GM12878 (cell line): ENCODE measurements at regions not wholly inside any gene's neighbourhood (a gene's known extent, or its start where the extent isn't known, plus 50 kb on each side); places are given as distances from the start of the nearest gene placed in this dataset.

Experiments
- ATAC-seq: fragments of 200-7000 bp; cut with Tn5 transposase; 3 replicates; pipeline ENCODE4 v1.9.1; 2020; ENCODE audit warnings: mild to moderate bottlenecking, moderate library complexity
- BruUV-seq: library from RNA; stranded (reverse); fragments of 400-500 nt; replicated peaks from 2 replicates; lab custom pipeline; 2021; lab: Mats Ljungman, UMichigan
- CTCF ChIA-PET: fragments of 300-600 bp; sonication (Branson Sonifier 250); formaldehyde crosslinking; extraction: SDS; loops from one replicate; lab custom pipeline; 2021; ENCODE audit warnings: inconsistent platforms; lab: Yijun Ruan, JAX
- POLR2A ChIA-PET: fragments of 350-600 bp; formaldehyde crosslinking; extraction: SDS; loops from one replicate; lab custom pipeline; 2021; ENCODE audit warnings: inconsistent platforms; lab: Charles Lee
- RAD21 ChIA-PET: fragments of 300-600 bp; sonication (Branson Sonifier 250); formaldehyde crosslinking; loops from one replicate; lab custom pipeline; 2023; ENCODE audit warnings: antibody characterized with exemption; ENCODE audit not compliant: unreplicated experiment; lab: Charles Lee
- SMC1A ChIA-PET: fragments of 300-600 bp; sonication (Branson Sonifier 250); formaldehyde crosslinking; loops from one replicate; lab custom pipeline; 2023; ENCODE audit not compliant: unreplicated experiment, uncharacterized antibody; lab: Charles Lee
- DNase-seq: peaks from one replicate; pipeline ENCODE4 v3.0.0-alpha.2; 2011; ENCODE audit warnings: low read depth, low spot score
- FAIRE-seq: peaks from 3 replicates; lab custom pipeline; 2011; peaks lifted over from hg19 to GRCh38; lab: Jason Lieb, UNC
- H2AFZ ChIP-seq: 2 replicates; pipeline ENCODE4 v1.6.0; 2011; ENCODE audit warnings: low read depth, low read length, control low read depth; ENCODE audit not compliant: control insufficient read depth
- H3K27ac ChIP-seq: 2 replicates; pipeline ENCODE4 v1.5.1; 2011; ENCODE audit warnings: control low read depth; ENCODE audit not compliant: control insufficient read depth, insufficient read depth
- H3K27me3 ChIP-seq, 2 experiments: replicated peaks in 1 of 2; 2 replicates each; pipeline versions ENCODE4 v1.6.0 to v1.6.1; 2011; ENCODE audit warnings: low read length in 1 of 2; ENCODE audit not compliant: control insufficient read depth in 2 of 2, insufficient read depth in 2 of 2
- H3K36me3 ChIP-seq, 2 experiments: 2 replicates each; pipeline ENCODE4 v1.5.1; 2011; ENCODE audit warnings: low read length in 1 of 2; ENCODE audit not compliant: control insufficient read depth in 2 of 2, insufficient read depth in 2 of 2
- H3K4me1 ChIP-seq: 2 replicates; pipeline ENCODE4 v1.6.1; 2011; ENCODE audit warnings: mild to moderate bottlenecking, low read length, moderate library complexity, mixed read lengths; ENCODE audit not compliant: control insufficient read depth, insufficient read depth
- H3K4me2 ChIP-seq: 2 replicates; pipeline ENCODE4 v1.6.0; 2011; ENCODE audit warnings: control low read depth; ENCODE audit not compliant: control insufficient read depth, insufficient read depth
- H3K4me3 ChIP-seq: fragments of 200-600 bp; sonication (generic); 2 replicates; pipeline ENCODE4 v1.5.1; 2016
- H3K79me2 ChIP-seq: 2 replicates; pipeline ENCODE4 v1.6.0; 2011; ENCODE audit warnings: low read length; ENCODE audit not compliant: control insufficient read depth, insufficient read depth
- H3K9ac ChIP-seq: 2 replicates; pipeline ENCODE4 v1.8.0; 2011; ENCODE audit warnings: low read length, control low read depth, mixed read lengths; ENCODE audit not compliant: control insufficient read depth, insufficient read depth
- H3K9me3 ChIP-seq: replicated peaks from 3 replicates; pipeline ENCODE4 v1.5.1; 2011; ENCODE audit warnings: mild to moderate bottlenecking, low read length; ENCODE audit not compliant: control insufficient read depth, insufficient read depth
- H4K20me1 ChIP-seq: 2 replicates; pipeline ENCODE4 v1.6.0; 2011; ENCODE audit not compliant: control insufficient read depth, insufficient read depth
- CEBPB ChIP-seq, 2 experiments: fragments of 150-350 bp in 1 of 2; IDR thresholded peaks; 2 replicates each; pipeline ENCODE4 v1.6.1; 2012 to 2014; ENCODE audit warnings: low read depth in 2 of 2, low read length in 2 of 2, borderline replicate concordance in 1 of 2, inconsistent platforms in 1 of 2
- MEF2B ChIP-seq: fragments of 450-650 bp; IDR thresholded peaks from 2 replicates; pipeline ENCODE4 v1.6.1; 2018; ENCODE audit warnings: mild to moderate bottlenecking, moderate library complexity; ENCODE audit not compliant: partially characterized antibody, poor library complexity, severe bottlenecking
- NR2F1 ChIP-seq: fragments of 450-650 bp; conservative IDR thresholded peaks from 2 replicates; pipeline ENCODE4 v1.6.1; 2017; ENCODE audit warnings: mild to moderate bottlenecking
- NRF1 ChIP-seq: conservative IDR thresholded peaks from 2 replicates; pipeline ENCODE4 v1.6.1; 2011; ENCODE audit warnings: mild to moderate bottlenecking, low read depth, low read length, improper control_type of control experiment
- PAX8 ChIP-seq: fragments of 450-650 bp; IDR thresholded peaks from 2 replicates; pipeline ENCODE4 v1.6.1; 2017; ENCODE audit warnings: mild to moderate bottlenecking, moderate library complexity
- TCF3 ChIP-seq: IDR thresholded peaks from 2 replicates; pipeline ENCODE4 v1.6.1; 2012; ENCODE audit warnings: low read depth, mild to moderate bottlenecking, low read length, borderline replicate concordance; ENCODE audit not compliant: insufficient read depth
- WGBS: methylation state at CpG from one replicate; pipeline ENCODE4 v1.1.6; 2016; ENCODE audit warnings: low lambda C conversion rate; ENCODE audit not compliant: insufficient replicate concordance, insufficient coverage; ENCODE audit errors: missing lambda C conversion rate; 5-methylcytosine and 5-hydroxymethylcytosine counted together
- in situ Hi-C: fragments of 300-500 bp; cut with MboI; formaldehyde crosslinking; loops from 9 replicates; pipeline ENCODE4 v1.14.3; 2018; ENCODE audit warnings: mixed read lengths
- intact Hi-C: fragments of 100-400 bp; cut with micrococcal nuclease; formaldehyde crosslinking; loops from one replicate; pipeline ENCODE4 v1.14.2; 2022; ENCODE audit not compliant: unreplicated experiment
- TF ChIP-seq, protein P1 (sequence below): fragments of 150-350 bp; IDR thresholded peaks from 2 replicates; pipeline ENCODE4 v1.6.1; 2016; ENCODE audit warnings: low read depth, low read length

DNA sequence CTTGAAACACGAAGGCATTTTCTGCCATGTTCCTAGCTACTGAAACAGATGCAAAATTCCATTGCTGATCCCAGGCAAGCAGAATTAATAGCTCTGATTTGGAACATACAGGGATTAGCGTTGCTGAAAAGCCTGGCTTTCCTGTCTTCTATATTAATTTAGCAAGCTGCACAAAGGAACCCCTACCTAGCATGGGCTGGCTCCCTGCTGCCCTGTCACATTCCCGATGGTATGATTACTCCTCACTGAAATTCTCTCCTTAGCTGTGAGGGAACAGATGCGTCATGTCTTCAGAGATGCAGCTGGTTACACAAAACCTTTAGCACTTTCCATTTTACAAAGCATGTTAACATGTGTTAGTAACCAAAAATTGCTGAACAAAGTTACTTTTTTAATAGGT lies 878.9 kb downstream of the TYW1 start:
- no peak overlapping the region for H3K4me3 ChIP-seq
- H3K27me3 ChIP-seq, result no peaks in the 10 kb centered on the region
- in situ Hi-C loops, result no loop called here
- no peak overlapping the region for H3K4me2 ChIP-seq
- H3K36me3 ChIP-seq, result no peaks in the 10 kb centered on the region
- no peak overlapping the region for H3K27ac ChIP-seq
- ChIA-PET CTCF (no interaction called here), RAD21 (no interaction called here), SMC1A (no interaction called here), POLR2A (interaction anchor here (0.6 kb wide), 1 partner anchor 14 kb away, joined by 3 read pairs; no protein-coding TSS in a partner anchor)
- no peaks in the 10 kb centered on the region for H3K79me2 ChIP-seq
- no peak overlapping the region for H3K9ac ChIP-seq
- H2AFZ ChIP-seq, result no peak overlapping the region
- H4K20me1 ChIP-seq, result no peaks in the 10 kb centered on the region
- no peaks in the 10 kb centered on the region for H3K4me1 ChIP-seq
- 27% methylated on average over 4 of the region's 4 CpGs for WGBS
- H3K9me3 ChIP-seq, result no peaks in the 10 kb centered on the region
- FAIRE-seq (no peak), DNase-seq (no peak), ATAC-seq (no peak)
- intact Hi-C loops, result no loop called here
- no TSS peak for BruUV-seq
- no peak for TF ChIP-seq PAX8
- TF ChIP-seq MEF2B, result no peak
- TF ChIP-seq, protein P1, sequence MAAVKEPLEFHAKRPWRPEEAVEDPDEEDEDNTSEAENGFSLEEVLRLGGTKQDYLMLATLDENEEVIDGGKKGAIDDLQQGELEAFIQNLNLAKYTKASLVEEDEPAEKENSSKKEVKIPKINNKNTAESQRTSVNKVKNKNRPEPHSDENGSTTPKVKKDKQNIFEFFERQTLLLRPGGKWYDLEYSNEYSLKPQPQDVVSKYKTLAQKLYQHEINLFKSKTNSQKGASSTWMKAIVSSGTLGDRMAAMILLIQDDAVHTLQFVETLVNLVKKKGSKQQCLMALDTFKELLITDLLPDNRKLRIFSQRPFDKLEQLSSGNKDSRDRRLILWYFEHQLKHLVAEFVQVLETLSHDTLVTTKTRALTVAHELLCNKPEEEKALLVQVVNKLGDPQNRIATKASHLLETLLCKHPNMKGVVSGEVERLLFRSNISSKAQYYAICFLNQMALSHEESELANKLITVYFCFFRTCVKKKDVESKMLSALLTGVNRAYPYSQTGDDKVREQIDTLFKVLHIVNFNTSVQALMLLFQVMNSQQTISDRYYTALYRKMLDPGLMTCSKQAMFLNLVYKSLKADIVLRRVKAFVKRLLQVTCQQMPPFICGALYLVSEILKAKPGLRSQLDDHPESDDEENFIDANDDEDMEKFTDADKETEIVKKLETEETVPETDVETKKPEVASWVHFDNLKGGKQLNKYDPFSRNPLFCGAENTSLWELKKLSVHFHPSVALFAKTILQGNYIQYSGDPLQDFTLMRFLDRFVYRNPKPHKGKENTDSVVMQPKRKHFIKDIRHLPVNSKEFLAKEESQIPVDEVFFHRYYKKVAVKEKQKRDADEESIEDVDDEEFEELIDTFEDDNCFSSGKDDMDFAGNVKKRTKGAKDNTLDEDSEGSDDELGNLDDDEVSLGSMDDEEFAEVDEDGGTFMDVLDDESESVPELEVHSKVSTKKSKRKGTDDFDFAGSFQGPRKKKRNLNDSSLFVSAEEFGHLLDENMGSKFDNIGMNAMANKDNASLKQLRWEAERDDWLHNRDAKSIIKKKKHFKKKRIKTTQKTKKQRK, result no peak
- TF ChIP-seq CEBPB (IDR thresholded peaks at IDR 0.05; ENCODE audit: borderline replicate concordance in 1 of 2, low read depth in 2 of 2, low read length in 2 of 2), result no peak
- no peak for TF ChIP-seq TCF3
- TF ChIP-seq NR2F1, result no peak
- no peak for TF ChIP-seq NRF1
